ENCODE measurements at regions not wholly inside any gene's neighbourhood (a gene's known extent, or its start where the extent isn't known, plus 50 kb on each side); places are given as distances from the start of the nearest gene placed in this dataset.
"Not testable (repeated sequence)": the region's sequence is repeated elsewhere in the genome, so short reads cannot be mapped to it uniquely, and the experiment has no call there.

DNA sequence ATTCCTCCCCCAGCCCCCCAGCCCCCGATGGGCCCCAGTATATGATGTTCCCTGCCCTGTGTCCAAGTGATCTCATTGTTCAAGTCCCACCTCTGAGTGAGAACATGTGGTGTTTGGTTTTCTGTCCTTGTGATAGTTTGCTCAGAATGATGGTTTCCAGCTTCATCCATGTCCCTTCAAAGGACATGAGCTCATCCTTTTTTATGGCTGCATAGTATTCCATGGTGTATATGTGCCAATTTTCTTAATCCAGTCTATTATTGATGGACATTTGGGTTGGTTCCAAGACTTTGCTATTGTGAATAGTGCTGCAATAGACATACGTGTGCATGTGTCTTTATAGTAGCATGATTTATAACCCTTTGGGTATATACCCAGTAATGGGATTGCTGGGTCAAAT lies 495.3 kb downstream of the OMA1 start:
- DNase-seq: not testable (repeated sequence)

DNA sequence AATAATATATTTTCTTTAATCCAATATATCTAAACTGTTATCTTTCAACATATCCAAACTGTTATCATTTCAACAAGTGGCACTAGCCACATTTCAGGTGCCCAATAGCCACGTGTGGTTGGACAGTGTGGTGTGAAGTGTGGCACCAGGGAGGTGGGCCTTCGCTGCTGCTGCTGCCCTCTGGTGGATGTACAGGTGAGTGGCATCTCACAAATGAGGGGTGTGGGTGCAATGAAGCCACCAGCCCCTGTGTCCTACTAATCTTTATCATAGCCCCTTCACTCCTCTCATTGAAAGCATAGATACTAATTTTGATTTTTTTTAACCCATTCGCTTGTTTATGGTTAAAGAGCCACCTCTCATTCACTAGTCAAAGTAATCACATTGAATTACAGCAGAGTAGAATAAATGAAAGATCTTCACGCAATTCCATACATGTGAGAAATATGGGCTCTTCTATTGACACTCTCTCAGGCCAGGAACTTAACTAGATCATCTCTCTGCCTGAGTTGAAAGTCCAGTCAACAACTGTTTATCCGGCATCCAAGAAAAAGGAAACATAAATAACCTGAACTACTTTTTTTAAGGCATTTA lies 499.2 kb downstream of the OMA1 start:
- peak; percentile 13 for DNase-seq

GRCh38 chr1:58045094-58045705 lies 501.3 kb downstream of the OMA1 start:
- no peak for DNase-seq

DNA sequence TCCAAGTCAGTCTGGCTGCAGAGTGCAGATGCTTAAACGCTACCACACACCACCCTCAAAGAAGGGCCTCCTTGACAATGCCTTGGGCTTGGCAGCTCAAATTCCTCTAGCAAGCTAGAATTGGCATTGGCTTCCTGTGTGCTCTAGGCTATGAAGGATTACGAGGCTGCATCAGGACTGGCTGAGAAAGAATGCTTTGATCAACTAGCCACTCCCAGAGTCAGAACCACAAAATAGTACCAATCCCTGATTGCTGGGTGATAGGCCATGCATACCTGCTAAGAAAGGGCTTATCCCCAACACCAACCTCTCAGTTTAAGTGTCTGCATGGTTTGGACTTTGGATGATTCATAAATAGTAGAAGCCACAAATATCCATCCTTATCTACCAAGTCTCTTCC lies 504.9 kb downstream of the OMA1 start:
- DNase-seq: no peak

DNA sequence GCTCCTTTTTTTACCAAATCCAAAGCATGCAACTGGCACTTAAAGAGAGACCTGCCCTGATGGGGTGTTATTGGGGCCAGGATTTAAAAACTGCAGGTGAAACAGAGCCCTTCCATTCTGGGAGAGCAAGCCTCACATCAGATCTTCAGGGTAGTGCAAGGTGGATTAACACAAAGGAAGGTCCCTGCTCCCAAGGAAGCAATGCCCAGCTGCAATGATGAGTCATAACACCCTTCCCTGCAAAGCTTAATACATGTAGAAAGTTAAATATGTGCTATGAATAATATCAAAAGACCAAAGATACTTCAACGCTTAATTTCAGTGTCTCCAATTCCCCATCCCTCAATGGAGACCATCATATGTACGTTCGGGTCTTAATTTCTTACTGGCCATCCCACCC lies 508.0 kb downstream of the OMA1 start:
- no peak for DNase-seq

DNA sequence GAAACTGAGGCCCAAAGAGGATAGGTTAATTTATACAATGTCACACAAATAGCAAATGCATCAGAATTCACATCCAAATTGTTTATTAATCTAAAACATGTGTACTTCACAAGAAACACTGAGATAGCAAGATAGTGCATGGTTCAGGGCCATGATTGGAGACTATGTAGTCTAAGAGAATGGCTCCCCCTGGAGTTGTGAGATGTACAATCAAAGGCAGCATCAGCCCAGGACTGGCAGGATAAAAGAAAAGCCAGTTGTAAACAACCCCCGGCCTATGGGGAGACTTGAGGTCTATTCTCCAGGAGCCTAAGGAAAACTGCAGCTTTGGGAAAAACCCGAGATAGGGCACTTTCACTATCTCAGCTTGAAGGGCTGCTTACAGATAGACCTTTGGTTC lies 511.0 kb downstream of the OMA1 start:
- DNase-seq: no peak

- DNase-seq: no peak
Measured at GRCh38 chr1:58033311-58033710, 513.2 kb downstream of the OMA1 start.

GRCh38 chr1:58032611-58033073 lies 513.9 kb downstream of the OMA1 start:
- DNase-seq: no peak

DNA sequence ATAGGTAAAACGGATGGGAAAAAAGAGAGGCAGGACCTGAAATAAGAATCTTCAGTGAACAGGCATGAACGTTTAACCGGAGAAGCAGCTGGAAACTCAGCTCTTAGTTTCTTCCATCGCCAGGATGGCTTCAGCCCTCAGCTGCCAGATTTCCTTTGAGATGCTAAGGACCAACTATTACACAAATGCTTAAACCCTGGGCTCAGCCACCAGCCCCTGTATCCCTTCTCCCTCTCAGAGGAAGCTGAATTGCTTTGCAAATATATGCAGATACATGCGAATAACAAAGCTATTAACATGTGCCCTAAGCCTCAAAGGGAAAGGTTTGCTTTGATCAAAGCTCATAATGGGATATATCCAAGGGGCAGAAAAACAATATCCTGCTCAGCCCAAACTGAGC lies 515.1 kb downstream of the OMA1 start:
- DNase-seq: no peak

GRCh38 chr1:58030456-58030855 lies 516.1 kb downstream of the OMA1 start:
- DNase-seq: no peak

DNA sequence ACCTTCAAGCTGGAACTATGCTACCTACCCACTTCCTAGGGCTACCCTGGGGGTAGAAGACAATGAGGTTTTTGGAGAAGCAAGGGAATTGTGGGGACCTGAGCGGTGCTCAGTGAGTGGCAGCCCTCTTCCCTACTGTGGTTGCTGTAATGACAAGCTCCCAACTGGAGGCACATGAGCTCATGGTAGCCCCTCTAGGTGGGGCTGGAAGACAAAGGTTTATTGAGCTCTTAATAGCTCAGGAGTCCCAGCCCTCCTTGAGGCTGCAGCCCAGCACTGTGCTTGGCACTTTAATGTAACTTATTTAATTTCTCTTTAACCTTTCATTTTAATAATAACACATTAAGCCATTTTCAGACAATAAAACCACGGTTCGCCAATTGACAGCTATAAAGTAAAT lies 528.9 kb downstream of the OMA1 start:
- DNase-seq: no peak

- DNase-seq: no peak
Measured at GRCh38 chr1:58013237-58013636, 533.3 kb downstream of the OMA1 start.

GRCh38 chr1:58011978-58012377 lies 534.5 kb downstream of the OMA1 start:
- DNase-seq: no peak

DNA sequence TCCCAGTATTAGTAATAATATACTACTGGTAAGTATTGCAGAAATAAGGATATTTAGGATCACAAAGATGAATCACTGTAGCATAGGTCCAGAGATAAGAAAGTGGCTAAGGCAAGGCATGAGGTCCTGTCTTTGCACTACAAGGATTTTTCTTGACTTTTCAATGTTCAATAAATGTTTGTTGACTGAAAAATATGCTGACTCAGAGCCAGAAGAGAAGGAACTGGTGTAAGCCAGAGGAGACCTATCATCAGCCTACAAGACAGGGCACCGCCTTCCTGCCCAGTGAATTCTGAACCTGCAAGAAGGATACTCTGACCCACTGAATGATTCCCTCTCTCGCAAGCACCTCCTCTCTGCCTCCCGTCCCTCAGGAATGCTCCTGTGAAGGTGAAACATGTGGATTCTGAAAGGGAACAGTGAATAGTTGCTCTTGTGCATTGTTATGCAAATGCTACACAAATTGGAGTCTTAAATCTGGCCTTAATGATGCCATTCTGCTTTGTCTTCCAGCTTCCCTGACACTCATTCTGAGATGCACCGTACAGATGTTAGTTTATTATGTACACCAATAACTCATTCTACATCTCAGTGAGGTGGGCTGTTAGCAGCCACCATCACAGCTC lies 540.0 kb downstream of the OMA1 start:
- DNase-seq: no peak

- no peak for DNase-seq
Measured at GRCh38 chr1:58005212-58005611, 541.3 kb downstream of the OMA1 start.

DNA sequence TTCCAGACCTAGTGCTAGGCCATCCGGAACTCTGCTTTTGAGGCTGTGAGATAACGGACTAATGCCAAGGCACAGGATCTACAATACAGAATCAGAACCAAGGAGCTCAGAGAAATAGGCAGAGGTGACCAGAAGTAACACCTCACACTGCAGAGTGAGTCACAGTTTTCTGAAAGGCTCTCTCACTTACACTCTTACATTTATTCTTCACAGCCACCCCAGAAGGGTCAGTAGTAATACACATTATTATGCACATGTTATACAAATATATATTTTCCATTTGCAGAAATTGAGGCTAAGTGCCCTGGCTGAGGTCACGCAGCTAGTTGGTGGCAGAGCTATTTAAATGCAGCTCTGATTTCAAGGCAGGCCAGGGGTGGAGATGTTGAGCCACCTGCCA lies 542.5 kb downstream of the OMA1 start:
- DNase-seq: no peak

DNA sequence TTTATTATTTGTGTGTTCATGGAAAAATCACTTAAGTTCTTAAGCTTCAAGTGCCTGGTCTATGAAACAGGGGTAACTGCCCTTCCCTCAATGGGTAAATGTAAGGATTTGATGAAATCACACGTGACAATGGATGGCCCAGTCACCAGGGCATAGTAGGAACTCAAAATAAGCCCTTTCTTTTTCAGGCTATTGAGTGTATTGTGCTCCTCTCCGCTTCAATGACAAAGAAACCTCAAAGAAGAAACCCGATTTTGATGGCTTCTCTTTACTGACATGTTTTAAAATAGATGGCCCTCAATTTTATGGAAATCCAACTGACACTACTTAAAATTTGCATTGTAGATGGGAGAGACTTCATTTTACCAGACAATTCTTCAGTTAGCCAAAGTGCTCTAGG lies 543.5 kb downstream of the OMA1 start:
- no peak for DNase-seq

DNA sequence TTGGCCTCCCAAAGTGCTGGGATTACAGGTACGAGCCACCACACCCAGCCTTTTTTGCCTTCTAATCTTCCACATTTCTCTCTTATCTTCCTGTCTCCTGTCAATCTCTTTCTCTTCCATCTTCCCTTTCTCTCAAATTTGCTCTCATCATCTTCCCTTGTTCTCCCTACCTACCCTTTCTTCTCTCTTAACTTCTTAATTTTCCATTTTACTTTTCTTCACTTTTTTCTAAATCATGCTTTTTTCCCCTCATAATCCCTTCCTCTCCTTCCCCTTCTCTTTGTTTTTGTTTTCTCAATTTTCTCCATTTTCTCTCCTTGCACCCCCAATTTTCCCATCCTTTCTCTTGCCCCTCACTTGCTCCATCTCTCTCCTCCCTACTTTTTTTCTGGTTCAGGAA lies 545.7 kb downstream of the OMA1 start:
- DNase-seq: no peak

- no peak for DNase-seq
Measured at GRCh38 chr1:58000116-58000515, 546.4 kb downstream of the OMA1 start.

DNA sequence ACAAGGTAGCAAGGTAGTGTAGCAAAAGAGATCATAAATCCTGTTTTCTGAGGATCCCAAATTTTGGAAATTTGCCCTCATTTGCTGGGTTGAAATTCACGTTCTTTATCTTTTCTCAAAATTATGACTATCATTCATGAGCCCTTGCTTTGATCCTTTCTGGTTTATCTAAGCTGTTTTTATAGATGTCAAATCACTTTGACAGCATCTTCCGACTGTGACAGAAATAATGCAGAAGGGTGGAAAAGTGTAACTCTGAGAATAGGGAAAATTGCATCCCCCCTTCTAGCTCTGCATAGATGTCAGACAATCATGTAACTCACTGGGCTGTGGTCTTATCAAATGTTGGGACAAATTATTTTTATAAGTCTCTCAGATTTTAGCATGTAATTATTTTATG lies 550.1 kb downstream of the OMA1 start:
- no peak for DNase-seq

GRCh38 chr1:57991289-57991688 lies 555.2 kb downstream of the OMA1 start:
- DNase-seq: no peak

GRCh38 chr1:57989877-57990276 lies 556.6 kb downstream of the OMA1 start:
- no peak for DNase-seq

GRCh38 chr1:57987523-57987922 lies 559.0 kb downstream of the OMA1 start:
- no peak for DNase-seq

- DNase-seq: no peak
Measured at GRCh38 chr1:57986432-57986831, 560.1 kb downstream of the OMA1 start.

- no peak for DNase-seq
Measured at GRCh38 chr1:57984277-57984676, 560.4 kb upstream of the DAB1 start.
